Tibial nerve (tissue), 4 donors: ENCODE measurements at regions not wholly inside any gene's neighbourhood (a gene's known extent, or its start where the extent isn't known, plus 50 kb on each side); places are given as distances from the start of the nearest gene placed in this dataset.

Source experiments
- CTCF ChIP-seq, 5 experiments: fragments of 200-600 bp in 3 of 5; fragments of 450-650 bp in 2 of 5; sonication (generic) in 3 of 5; IDR thresholded peaks; one replicate each; pipeline ENCODE4 v1.5.1; 2016 to 2019; ENCODE audit warnings: antibody characterized with exemption in 5 of 5, mild to moderate bottlenecking in 3 of 5, moderate library complexity in 2 of 5
- EP300 ChIP-seq, 2 donors: sonication (generic); formaldehyde crosslinking; IDR thresholded peaks; one replicate each; pipeline ENCODE4 v1.6.1; 2017; ENCODE audit warnings: antibody characterized with exemption in 2 of 2, mild to moderate bottlenecking in 1 of 2
- POLR2A ChIP-seq, 2 donors: fragments of 450-650 bp; IDR thresholded peaks; one replicate each; pipeline ENCODE4 v1.6.1; 2017; ENCODE audit warnings: antibody characterized with exemption in 2 of 2, mild to moderate bottlenecking in 2 of 2, moderate library complexity in 2 of 2

- TF ChIP-seq POLR2A (IDR thresholded peaks at IDR 0.05) (no peak), CTCF (IDR thresholded peaks at IDR 0.05) (no peak), EP300 (IDR thresholded peaks at IDR 0.05) (no peak)
These were observed 1650.9 kb upstream of the SEL1L start for GRCh38 chr14:83184531-83184930.
